Right atrium auricular region (tissue), 2 donors: ENCODE measurements at regions not wholly inside any gene's neighbourhood (a gene's known extent, or its start where the extent isn't known, plus 50 kb on each side); places are given as distances from the start of the nearest gene placed in this dataset.

Experiments used
- DNase-seq: peaks from one replicate; pipeline ENCODE4 v3.0.0-alpha.2; 2019; ENCODE audit warnings: low spot score
- H3K27ac ChIP-seq, 2 donors: fragments of 200-600 bp; sonication (generic); 1 replicate in 1 of 2; 2 replicates in 1 of 2; pipeline ENCODE4 v1.5.1; 2016 to 2019
- H3K27me3 ChIP-seq, 2 donors: fragments of 200-600 bp; sonication (generic); one replicate each; pipeline versions ENCODE4 v1.5.1 to v1.6.0; 2017 to 2019
- H3K36me3 ChIP-seq: fragments of 200-600 bp; sonication (generic); one replicate; pipeline ENCODE4 v1.5.1; 2016
- H3K4me1 ChIP-seq, 2 donors: fragments of 200-600 bp; sonication (generic); one replicate each; pipeline versions ENCODE4 v1.5.1 to v1.6.0; 2017 to 2019
- H3K4me3 ChIP-seq, 2 donors: fragments of 200-600 bp; sonication (generic); 1 replicate in 1 of 2; 2 replicates in 1 of 2; pipeline ENCODE4 v1.5.1; 2017 to 2019; ENCODE audit warnings: mild to moderate bottlenecking in 1 of 2, moderate library complexity in 1 of 2
- H3K9me3 ChIP-seq, 2 donors: fragments of 200-600 bp; sonication (generic); one replicate each; pipeline ENCODE4 v1.5.1; 2019
- CTCF ChIP-seq, 2 donors: fragments of 200-600 bp; sonication (generic); IDR thresholded peaks; one replicate each; pipeline ENCODE4 v1.5.1; 2019; ENCODE audit warnings: antibody characterized with exemption in 2 of 2

GRCh38 chr4:188536826-188537225, 397.6 kb downstream of the TRIML1 start:
- H3K27me3 ChIP-seq, result no peaks in the 10 kb centered on the region
- no peak for DNase-seq
- H3K27ac ChIP-seq, result no peak overlapping the region
- no peak for TF ChIP-seq CTCF (IDR thresholded peaks at IDR 0.05)
- H3K9me3 ChIP-seq, result no peaks in the 10 kb centered on the region
- no peaks in the 10 kb centered on the region for H3K36me3 ChIP-seq
- no peaks in the 10 kb centered on the region for H3K4me1 ChIP-seq
- H3K4me3 ChIP-seq, result no peak overlapping the region

GRCh38 chr4:188550296-188550695, 411.1 kb downstream of the TRIML1 start:
- no peaks in the 10 kb centered on the region for H3K27me3 ChIP-seq
- no peak overlapping the region for H3K4me3 ChIP-seq
- H3K27ac ChIP-seq, result no peak overlapping the region
- no peak for DNase-seq
- no peaks in the 10 kb centered on the region for H3K4me1 ChIP-seq
- no peak for TF ChIP-seq CTCF (IDR thresholded peaks at IDR 0.05)
- no peaks in the 10 kb centered on the region for H3K9me3 ChIP-seq
- H3K36me3 ChIP-seq, result no peaks in the 10 kb centered on the region

DNA sequence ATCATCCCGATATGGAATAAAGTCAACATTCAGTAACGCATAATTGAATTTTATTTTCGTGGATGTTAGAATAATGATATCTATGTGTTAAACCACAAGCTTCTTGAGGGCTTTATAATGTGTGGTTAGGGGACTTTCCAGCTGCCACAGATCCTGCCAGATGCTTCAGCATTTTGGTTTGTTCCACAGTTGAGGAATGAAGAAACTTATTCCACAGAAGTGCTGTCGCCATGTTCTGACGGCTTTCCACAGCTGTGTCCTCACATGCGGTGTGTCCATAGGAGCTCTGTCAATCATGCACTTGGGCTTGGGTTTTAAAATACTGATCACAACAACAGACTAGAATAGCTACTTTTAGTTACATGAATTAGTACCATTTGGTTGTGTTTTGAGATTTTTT, 411.9 kb downstream of the TRIML1 start:
- Histone ChIP-seq H3K27me3 (no peaks in the 10 kb centered on the region), H3K4me1 (no peaks in the 10 kb centered on the region), H3K27ac (no peak overlapping the region), H3K36me3 (no peaks in the 10 kb centered on the region), H3K9me3 (no peaks in the 10 kb centered on the region), H3K4me3 (no peak overlapping the region)
- no peak for TF ChIP-seq CTCF (IDR thresholded peaks at IDR 0.05)
- no peak for DNase-seq

DNA sequence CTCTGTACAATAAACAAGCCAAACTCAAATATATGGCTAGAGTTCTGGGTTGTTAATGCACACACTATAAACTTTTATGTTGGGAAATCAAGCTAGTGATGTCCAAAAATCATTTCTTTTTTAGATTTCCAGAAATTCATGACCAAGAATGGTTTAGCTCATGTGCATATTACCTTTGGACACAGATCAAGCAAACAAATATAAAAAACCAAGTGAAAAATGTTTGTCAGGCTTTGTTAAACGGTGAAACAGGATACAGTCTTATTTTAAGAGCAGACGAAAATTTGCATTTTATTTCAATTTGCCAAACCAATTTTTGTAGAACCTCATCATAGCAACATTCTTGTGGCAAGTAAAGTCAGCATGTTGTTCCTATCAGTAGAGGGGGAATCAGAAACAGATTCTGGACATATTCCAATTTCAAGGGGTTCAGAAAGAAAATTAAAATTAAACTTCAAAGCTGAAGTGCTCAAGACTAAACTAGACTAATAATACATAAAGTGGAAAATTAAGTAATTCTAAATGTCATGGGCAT, 413.6 kb downstream of the TRIML1 start:
- no peak for TF ChIP-seq CTCF (IDR thresholded peaks at IDR 0.05)

GRCh38 chr4:188554413-188554812, 415.2 kb downstream of the TRIML1 start:
- Histone ChIP-seq H3K36me3 (no peaks in the 10 kb centered on the region), H3K4me1 (no peaks in the 10 kb centered on the region), H3K27me3 (no peaks in the 10 kb centered on the region), H3K4me3 (no peak overlapping the region), H3K9me3 (no peaks in the 10 kb centered on the region), H3K27ac (no peak overlapping the region)
- DNase-seq, result no peak
- TF ChIP-seq CTCF (IDR thresholded peaks at IDR 0.05), result no peak

More for the DNA sequence above, 413.6 kb downstream of the TRIML1 start:
- no peaks in the 10 kb centered on the region for H3K27me3 ChIP-seq
- H3K9me3 ChIP-seq, result no peaks in the 10 kb centered on the region
- no peaks in the 10 kb centered on the region for H3K4me1 ChIP-seq
- no peaks in the 10 kb centered on the region for H3K36me3 ChIP-seq
- H3K27ac ChIP-seq, result no peak overlapping the region
- no peak for DNase-seq
- H3K4me3 ChIP-seq, result no peak overlapping the region

- Histone ChIP-seq H3K4me1 (no peaks in the 10 kb centered on the region), H3K27ac (no peak overlapping the region), H3K36me3 (no peaks in the 10 kb centered on the region), H3K9me3 (no peaks in the 10 kb centered on the region), H3K4me3 (no peak overlapping the region), H3K27me3 (no peaks in the 10 kb centered on the region)
- TF ChIP-seq CTCF (IDR thresholded peaks at IDR 0.05), result no peak
- no peak for DNase-seq
Observed at GRCh38 chr4:188573104-188573503, 433.9 kb downstream of the TRIML1 start.
